OCI-LY3 (cell line): ENCODE measurements at regions not wholly inside any gene's neighbourhood (a gene's known extent, or its start where the extent isn't known, plus 50 kb on each side); places are given as distances from the start of the nearest gene placed in this dataset.

ENCODE experiments used
- EZH2phosphoT487 ChIP-seq: fragments of 200-600 bp; shearing (Covaris generic); IDR thresholded peaks from 2 replicates; pipeline ENCODE4 v1.6.1; 2018; ENCODE audit warnings: antibody characterized with exemption, mixed run types, low read depth
- TF ChIP-seq, protein P1 (sequence below): fragments of 200-600, 300-600 bp; sonication (generic); IDR thresholded peaks from 2 replicates; pipeline ENCODE4 v1.5.1; 2014; ENCODE audit warnings: antibody characterized with exemption, low read length, low read depth

DNA sequence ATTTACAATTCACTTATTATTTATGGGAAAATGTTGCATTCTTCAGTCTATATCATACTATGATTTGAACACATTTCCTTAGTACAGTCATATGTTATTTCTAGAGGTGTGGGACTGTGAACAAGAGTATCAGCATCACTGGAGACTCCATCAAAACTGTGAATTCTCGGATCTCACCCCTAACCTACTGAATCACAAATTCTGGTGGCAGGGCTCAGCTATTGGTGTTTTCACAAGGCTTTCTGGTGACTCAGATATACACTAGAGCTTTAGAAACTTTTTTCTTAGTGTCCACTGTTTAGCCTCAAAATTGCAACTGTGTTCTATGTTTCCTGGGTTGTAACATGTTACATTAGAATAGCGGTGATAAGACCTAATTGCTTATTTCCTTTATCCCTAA lies 352.9 kb upstream of the DDI1 start:
- TF ChIP-seq, protein P1, sequence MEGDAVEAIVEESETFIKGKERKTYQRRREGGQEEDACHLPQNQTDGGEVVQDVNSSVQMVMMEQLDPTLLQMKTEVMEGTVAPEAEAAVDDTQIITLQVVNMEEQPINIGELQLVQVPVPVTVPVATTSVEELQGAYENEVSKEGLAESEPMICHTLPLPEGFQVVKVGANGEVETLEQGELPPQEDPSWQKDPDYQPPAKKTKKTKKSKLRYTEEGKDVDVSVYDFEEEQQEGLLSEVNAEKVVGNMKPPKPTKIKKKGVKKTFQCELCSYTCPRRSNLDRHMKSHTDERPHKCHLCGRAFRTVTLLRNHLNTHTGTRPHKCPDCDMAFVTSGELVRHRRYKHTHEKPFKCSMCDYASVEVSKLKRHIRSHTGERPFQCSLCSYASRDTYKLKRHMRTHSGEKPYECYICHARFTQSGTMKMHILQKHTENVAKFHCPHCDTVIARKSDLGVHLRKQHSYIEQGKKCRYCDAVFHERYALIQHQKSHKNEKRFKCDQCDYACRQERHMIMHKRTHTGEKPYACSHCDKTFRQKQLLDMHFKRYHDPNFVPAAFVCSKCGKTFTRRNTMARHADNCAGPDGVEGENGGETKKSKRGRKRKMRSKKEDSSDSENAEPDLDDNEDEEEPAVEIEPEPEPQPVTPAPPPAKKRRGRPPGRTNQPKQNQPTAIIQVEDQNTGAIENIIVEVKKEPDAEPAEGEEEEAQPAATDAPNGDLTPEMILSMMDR: no peak
- no peak for TF ChIP-seq EZH2phosphoT487
